ENCODE measurements at regions not wholly inside any gene's neighbourhood (a gene's known extent, or its start where the extent isn't known, plus 50 kb on each side); places are given as distances from the start of the nearest gene placed in this dataset.

DNA sequence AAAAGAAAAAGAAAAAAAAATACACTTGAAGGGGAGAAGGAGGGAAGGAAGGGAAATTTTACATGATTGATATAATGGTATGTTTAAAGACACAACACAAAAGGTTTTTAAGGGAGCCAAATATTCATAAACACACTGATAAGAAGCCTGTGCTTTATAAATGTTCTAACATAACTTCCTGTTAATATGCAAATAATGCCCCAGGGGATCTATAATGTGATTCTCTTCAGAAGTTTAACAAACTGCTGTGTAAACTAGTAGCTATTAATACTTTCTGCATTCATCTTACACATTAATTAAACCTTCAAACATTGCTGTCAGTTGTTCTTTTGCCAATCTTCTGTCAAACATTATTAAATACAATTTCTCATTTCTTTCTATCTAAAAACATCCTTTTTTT lies 231.6 kb downstream of the TJP1 start:
- no peak overlapping the region for H3K4me3 ChIP-seq (ENCODE audit: low read length)
- TF ChIP-seq, protein P1, sequence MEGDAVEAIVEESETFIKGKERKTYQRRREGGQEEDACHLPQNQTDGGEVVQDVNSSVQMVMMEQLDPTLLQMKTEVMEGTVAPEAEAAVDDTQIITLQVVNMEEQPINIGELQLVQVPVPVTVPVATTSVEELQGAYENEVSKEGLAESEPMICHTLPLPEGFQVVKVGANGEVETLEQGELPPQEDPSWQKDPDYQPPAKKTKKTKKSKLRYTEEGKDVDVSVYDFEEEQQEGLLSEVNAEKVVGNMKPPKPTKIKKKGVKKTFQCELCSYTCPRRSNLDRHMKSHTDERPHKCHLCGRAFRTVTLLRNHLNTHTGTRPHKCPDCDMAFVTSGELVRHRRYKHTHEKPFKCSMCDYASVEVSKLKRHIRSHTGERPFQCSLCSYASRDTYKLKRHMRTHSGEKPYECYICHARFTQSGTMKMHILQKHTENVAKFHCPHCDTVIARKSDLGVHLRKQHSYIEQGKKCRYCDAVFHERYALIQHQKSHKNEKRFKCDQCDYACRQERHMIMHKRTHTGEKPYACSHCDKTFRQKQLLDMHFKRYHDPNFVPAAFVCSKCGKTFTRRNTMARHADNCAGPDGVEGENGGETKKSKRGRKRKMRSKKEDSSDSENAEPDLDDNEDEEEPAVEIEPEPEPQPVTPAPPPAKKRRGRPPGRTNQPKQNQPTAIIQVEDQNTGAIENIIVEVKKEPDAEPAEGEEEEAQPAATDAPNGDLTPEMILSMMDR (conservative IDR thresholded peaks at IDR 0.05; ENCODE audit: low read length): no peak
- DNase-seq (ENCODE audit: low read depth): no peak

DNA sequence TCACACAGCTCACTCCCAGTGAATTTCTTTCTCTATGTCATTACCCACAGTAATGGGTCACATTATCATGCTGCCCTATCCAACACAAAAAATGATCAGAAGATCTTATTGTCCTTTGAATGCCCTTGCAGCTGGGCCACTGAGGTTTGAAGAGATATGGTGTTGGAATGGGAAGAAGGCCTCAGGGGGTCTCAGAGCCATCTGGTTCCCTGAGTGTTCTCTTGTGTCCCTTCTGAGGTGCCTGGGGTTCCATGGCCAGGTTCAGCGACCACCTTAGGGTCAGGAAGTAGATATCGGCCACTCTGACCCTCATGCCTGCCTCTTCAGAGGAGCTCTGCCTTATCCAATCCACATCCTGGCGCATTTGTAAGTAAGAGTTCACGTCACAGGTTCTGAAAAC lies 232.3 kb downstream of the TJP1 start:
- H3K4me3 ChIP-seq (ENCODE audit: low read length): no peak overlapping the region

DNA sequence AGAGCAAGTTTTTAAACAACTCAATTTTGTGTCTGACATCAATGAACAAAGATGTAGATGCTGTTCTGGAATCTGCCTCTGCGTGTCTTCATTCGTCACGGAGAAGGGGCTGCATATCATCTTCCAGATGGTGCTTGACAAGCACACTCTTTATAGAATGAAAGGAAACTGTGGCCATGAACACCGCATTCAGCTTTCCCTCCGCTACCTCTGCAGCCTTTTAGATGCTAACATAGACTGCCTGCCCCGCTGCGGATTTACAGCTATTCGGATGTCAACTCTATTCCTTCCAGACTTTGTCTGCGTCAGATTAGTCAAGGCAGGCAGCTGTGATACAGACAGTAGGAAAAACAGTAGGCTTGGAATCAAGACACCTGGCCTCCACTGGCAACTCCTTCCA lies 232.9 kb downstream of the TJP1 start:
- TF ChIP-seq, protein P1 (conservative IDR thresholded peaks at IDR 0.05; ENCODE audit: low read length): no peak
- H3K4me3 ChIP-seq (ENCODE audit: low read length): no peak overlapping the region
- DNase-seq (ENCODE audit: low read depth): no peak

More for the DNA sequence above, 232.3 kb downstream of the TJP1 start:
- TF ChIP-seq, protein P1 (conservative IDR thresholded peaks at IDR 0.05; ENCODE audit: low read length): no peak
- DNase-seq (ENCODE audit: low read depth): no peak

DNA sequence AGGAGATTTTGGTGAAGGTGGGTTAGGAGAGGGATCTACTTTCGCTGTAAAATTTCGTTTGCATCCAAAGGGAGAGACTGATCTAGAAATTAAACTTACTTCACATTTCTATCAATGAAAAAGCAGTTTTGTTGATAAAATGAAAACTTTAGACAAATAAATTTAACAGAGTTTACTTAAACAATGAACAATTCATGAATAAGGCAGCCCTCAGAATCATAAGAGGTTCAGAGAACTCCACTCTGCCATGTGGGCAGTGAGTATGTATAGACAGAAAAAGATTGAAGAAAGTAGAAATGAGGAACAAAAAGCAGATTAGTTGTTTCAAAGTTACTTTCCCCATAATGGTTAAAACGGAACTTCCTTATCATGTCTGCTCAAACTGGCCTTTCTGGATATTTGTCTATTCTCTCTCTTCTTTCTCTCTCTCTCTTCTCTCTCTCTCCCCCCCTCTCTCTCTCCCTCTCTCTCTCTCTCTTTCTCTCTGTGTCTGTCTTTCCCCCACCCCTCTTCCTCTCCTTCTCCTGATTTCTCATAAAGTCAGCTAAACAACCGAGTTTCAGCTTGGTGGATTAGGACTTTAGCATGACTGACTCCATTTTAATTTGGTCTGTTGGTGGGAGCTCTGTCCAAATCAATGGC lies 248.9 kb downstream of the TJP1 start:
- TF ChIP-seq, protein P1 (conservative IDR thresholded peaks at IDR 0.05; ENCODE audit: low read length): no peak
- DNase-seq (ENCODE audit: low read depth): no peak
- H3K4me3 ChIP-seq (ENCODE audit: low read length): no peak overlapping the region

DNA sequence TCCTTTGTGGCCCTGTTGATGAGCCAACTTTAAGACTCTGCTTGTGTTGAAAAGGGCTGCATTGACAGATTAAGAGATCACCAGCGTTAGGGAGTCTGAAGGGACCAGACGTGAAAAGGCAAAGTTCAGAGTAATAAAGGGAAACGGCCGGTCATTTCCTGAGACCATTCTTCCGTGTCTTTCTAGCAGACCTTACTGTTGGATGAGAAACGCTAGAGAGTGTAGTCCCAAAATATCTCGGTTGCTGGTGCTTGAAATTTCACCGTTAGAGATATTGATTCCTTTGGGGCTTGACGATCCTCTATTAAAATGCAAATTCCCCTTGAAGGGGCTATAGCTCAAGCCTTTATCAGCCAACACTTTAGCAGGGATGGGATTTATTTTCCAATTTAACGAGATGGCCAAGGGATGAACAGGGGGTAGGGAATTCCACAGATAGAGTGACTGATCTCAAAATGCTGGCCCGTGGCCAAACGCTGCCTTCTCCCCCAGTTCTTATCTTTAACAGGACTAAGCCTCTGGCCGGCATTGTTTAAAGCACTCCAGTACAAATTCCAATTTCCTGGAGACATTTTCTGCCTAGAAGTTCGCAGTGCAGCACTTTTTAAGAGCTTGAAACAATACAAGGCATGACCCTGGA lies 250.4 kb downstream of the TJP1 start:
- TF ChIP-seq, protein P1 (conservative IDR thresholded peaks at IDR 0.05; ENCODE audit: low read length): no peak
- no peak for DNase-seq (ENCODE audit: low read depth)
- no peak overlapping the region for H3K4me3 ChIP-seq (ENCODE audit: low read length)

DNA sequence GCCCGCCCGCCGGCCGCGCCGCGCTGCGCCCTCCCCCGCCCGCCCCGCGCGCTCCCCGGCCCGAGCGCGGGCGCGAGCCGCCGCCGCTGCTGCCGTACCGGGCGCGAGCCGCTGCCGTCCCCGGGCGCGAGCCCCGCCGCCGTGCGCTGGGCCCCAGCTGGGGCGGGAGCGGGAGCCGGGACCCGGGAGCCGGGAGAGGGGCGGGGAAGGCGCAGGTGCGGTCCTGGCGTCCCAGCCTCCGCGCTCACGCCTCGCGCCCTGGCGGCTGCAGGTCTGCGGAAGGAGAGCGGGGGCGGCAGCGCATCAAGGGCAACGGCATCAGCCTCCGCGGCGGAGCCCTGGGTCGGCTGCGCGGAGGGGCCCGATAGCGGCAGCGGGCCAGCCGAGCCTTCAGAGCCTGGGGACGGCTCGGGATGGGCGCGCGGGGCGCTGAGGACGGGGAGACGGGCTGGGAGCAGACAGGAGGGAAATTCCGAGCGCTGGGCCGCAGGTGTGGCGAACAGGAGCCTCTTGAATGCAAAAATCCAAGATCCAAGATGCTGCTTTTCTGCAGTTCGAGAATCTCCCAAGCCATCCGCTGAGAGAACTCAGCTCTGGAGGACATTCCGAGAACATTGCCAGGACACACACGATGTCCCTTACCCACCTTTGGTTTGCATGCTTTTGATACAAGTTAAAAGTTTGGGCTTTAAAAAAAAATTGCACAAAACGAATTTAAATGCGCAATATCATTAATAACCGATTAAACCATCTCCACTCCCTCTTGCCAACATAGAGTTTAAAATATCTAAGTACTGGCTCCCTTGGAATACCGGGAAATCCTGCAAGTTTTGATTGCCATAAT lies 251.1 kb downstream of the TJP1 start:
- no peak overlapping the region for H3K4me3 ChIP-seq (ENCODE audit: low read length)
- no peak for DNase-seq (ENCODE audit: low read depth)
- TF ChIP-seq, protein P1 (conservative IDR thresholded peaks at IDR 0.05; ENCODE audit: low read length): no peak

Data from AG10803 (cell line).